ENCODE measurements at regions not wholly inside any gene's neighbourhood (a gene's known extent, or its start where the extent isn't known, plus 50 kb on each side); places are given as distances from the start of the nearest gene placed in this dataset.

- TF ChIP-seq CTCF (CRISPR knock-in tag; IDR thresholded peaks at IDR 0.05), result no peak
- TF ChIP-seq, protein P1, sequence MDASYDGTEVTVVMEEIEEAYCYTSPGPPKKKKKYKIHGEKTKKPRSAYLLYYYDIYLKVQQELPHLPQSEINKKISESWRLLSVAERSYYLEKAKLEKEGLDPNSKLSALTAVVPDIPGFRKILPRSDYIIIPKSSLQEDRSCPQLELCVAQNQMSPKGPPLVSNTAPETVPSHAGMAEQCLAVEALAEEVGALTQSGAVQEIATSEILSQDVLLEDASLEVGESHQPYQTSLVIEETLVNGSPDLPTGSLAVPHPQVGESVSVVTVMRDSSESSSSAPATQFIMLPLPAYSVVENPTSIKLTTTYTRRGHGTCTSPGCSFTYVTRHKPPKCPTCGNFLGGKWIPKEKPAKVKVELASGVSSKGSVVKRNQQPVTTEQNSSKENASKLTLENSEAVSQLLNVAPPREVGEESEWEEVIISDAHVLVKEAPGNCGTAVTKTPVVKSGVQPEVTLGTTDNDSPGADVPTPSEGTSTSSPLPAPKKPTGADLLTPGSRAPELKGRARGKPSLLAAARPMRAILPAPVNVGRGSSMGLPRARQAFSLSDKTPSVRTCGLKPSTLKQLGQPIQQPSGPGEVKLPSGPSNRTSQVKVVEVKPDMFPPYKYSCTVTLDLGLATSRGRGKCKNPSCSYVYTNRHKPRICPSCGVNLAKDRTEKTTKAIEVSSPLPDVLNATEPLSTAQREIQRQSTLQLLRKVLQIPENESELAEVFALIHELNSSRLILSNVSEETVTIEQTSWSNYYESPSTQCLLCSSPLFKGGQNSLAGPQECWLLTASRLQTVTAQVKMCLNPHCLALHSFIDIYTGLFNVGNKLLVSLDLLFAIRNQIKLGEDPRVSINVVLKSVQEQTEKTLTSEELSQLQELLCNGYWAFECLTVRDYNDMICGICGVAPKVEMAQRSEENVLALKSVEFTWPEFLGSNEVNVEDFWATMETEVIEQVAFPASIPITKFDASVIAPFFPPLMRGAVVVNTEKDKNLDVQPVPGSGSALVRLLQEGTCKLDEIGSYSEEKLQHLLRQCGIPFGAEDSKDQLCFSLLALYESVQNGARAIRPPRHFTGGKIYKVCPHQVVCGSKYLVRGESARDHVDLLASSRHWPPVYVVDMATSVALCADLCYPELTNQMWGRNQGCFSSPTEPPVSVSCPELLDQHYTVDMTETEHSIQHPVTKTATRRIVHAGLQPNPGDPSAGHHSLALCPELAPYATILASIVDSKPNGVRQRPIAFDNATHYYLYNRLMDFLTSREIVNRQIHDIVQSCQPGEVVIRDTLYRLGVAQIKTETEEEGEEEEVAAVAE (CRISPR knock-in tag; IDR thresholded peaks at IDR 0.05; ENCODE audit: borderline replicate concordance), result no peak
- no peak for TF ChIP-seq JUNB (CRISPR knock-in tag; IDR thresholded peaks at IDR 0.05; ENCODE audit: borderline replicate concordance)
- no peak for TF ChIP-seq HNRNPL (IDR thresholded peaks at IDR 0.05; ENCODE audit: low read depth, low read length)
- TF ChIP-seq POLR2AphosphoS5 (IDR thresholded peaks at IDR 0.05; ENCODE audit: low read depth, low read length), result no peak
- TF ChIP-seq MBNL3 (CRISPR knock-in tag; conservative IDR thresholded peaks at IDR 0.05), result no peak
- TF ChIP-seq NONO (IDR thresholded peaks at IDR 0.05), result no peak
- TF ChIP-seq NONO (CRISPR knock-in tag; conservative IDR thresholded peaks at IDR 0.05), result no peak
- no peak for TF ChIP-seq SKI (IDR thresholded peaks at IDR 0.05; ENCODE audit: partially characterized antibody)
- TF ChIP-seq EZH2 (conservative IDR thresholded peaks at IDR 0.05; ENCODE audit: low read depth, low read length), result no peak
- TF ChIP-seq, protein P2, sequence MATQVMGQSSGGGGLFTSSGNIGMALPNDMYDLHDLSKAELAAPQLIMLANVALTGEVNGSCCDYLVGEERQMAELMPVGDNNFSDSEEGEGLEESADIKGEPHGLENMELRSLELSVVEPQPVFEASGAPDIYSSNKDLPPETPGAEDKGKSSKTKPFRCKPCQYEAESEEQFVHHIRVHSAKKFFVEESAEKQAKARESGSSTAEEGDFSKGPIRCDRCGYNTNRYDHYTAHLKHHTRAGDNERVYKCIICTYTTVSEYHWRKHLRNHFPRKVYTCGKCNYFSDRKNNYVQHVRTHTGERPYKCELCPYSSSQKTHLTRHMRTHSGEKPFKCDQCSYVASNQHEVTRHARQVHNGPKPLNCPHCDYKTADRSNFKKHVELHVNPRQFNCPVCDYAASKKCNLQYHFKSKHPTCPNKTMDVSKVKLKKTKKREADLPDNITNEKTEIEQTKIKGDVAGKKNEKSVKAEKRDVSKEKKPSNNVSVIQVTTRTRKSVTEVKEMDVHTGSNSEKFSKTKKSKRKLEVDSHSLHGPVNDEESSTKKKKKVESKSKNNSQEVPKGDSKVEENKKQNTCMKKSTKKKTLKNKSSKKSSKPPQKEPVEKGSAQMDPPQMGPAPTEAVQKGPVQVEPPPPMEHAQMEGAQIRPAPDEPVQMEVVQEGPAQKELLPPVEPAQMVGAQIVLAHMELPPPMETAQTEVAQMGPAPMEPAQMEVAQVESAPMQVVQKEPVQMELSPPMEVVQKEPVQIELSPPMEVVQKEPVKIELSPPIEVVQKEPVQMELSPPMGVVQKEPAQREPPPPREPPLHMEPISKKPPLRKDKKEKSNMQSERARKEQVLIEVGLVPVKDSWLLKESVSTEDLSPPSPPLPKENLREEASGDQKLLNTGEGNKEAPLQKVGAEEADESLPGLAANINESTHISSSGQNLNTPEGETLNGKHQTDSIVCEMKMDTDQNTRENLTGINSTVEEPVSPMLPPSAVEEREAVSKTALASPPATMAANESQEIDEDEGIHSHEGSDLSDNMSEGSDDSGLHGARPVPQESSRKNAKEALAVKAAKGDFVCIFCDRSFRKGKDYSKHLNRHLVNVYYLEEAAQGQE (IDR thresholded peaks at IDR 0.05; ENCODE audit: borderline replicate concordance in 1 of 2, low read depth in 1 of 2, low read length in 2 of 2), result no peak
- no peak for TF ChIP-seq ZNF879 (CRISPR knock-in tag; IDR thresholded peaks at IDR 0.05)
- TF ChIP-seq, protein P3, sequence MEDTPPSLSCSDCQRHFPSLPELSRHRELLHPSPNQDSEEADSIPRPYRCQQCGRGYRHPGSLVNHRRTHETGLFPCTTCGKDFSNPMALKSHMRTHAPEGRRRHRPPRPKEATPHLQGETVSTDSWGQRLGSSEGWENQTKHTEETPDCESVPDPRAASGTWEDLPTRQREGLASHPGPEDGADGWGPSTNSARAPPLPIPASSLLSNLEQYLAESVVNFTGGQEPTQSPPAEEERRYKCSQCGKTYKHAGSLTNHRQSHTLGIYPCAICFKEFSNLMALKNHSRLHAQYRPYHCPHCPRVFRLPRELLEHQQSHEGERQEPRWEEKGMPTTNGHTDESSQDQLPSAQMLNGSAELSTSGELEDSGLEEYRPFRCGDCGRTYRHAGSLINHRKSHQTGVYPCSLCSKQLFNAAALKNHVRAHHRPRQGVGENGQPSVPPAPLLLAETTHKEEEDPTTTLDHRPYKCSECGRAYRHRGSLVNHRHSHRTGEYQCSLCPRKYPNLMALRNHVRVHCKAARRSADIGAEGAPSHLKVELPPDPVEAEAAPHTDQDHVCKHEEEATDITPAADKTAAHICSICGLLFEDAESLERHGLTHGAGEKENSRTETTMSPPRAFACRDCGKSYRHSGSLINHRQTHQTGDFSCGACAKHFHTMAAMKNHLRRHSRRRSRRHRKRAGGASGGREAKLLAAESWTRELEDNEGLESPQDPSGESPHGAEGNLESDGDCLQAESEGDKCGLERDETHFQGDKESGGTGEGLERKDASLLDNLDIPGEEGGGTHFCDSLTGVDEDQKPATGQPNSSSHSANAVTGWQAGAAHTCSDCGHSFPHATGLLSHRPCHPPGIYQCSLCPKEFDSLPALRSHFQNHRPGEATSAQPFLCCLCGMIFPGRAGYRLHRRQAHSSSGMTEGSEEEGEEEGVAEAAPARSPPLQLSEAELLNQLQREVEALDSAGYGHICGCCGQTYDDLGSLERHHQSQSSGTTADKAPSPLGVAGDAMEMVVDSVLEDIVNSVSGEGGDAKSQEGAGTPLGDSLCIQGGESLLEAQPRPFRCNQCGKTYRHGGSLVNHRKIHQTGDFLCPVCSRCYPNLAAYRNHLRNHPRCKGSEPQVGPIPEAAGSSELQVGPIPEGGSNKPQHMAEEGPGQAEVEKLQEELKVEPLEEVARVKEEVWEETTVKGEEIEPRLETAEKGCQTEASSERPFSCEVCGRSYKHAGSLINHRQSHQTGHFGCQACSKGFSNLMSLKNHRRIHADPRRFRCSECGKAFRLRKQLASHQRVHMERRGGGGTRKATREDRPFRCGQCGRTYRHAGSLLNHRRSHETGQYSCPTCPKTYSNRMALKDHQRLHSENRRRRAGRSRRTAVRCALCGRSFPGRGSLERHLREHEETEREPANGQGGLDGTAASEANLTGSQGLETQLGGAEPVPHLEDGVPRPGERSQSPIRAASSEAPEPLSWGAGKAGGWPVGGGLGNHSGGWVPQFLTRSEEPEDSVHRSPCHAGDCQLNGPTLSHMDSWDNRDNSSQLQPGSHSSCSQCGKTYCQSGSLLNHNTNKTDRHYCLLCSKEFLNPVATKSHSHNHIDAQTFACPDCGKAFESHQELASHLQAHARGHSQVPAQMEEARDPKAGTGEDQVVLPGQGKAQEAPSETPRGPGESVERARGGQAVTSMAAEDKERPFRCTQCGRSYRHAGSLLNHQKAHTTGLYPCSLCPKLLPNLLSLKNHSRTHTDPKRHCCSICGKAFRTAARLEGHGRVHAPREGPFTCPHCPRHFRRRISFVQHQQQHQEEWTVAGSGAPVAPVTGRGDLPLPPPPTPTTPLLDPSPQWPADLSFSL (CRISPR knock-in tag; IDR thresholded peaks at IDR 0.05), result no peak
- TF ChIP-seq MAFK (conservative IDR thresholded peaks at IDR 0.05 in 1 of 2, IDR thresholded peaks at IDR 0.05 in 1 of 2; ENCODE audit: low read length in 2 of 2), result no peak
Measured at GRCh38 chr21:38714039-38714817, 91.5 kb upstream of the ETS2 start.
